Upper lobe of left lung (tissue), 6 donors: ENCODE measurements at regions not wholly inside any gene's neighbourhood (a gene's known extent, or its start where the extent isn't known, plus 50 kb on each side); places are given as distances from the start of the nearest gene placed in this dataset.

Source experiments
- ATAC-seq, 2 donors: fragments of 200-7000 bp; cut with Tn5 transposase; one replicate each; pipeline ENCODE4 v1.9.1; 2022; ENCODE audit warnings: mild to moderate bottlenecking in 2 of 2, moderate library complexity in 2 of 2; ENCODE audit not compliant: low FRiP score in 2 of 2
- DNase-seq, 2 donors: peaks; one replicate each; pipeline ENCODE4 v3.0.0-alpha.2; 2019 to 2020
- H3K27ac ChIP-seq, 4 donors: fragments of 200-600 bp; sonication (generic); one replicate each; pipeline ENCODE4 v1.5.1; 2016 to 2019
- H3K27me3 ChIP-seq, 4 donors: fragments of 200-600 bp; sonication (generic); one replicate each; pipeline ENCODE4 v1.5.1; 2017 to 2019
- H3K36me3 ChIP-seq, 4 donors: fragments of 200-600 bp; sonication (generic); one replicate each; pipeline ENCODE4 v1.5.1; 2016 to 2019
- H3K4me1 ChIP-seq, 4 donors: fragments of 200-600 bp; sonication (generic); one replicate each; pipeline ENCODE4 v1.5.1; 2018 to 2019
- H3K4me3 ChIP-seq, 4 donors: fragments of 200-600 bp; sonication (generic); one replicate each; pipeline ENCODE4 v1.5.1; 2017 to 2019; ENCODE audit warnings: mild to moderate bottlenecking in 2 of 4, moderate library complexity in 1 of 4
- H3K9me3 ChIP-seq, 4 donors: fragments of 200-600 bp; sonication (generic); one replicate each; pipeline ENCODE4 v1.5.1; 2018 to 2019
- EP300 ChIP-seq, 4 donors: sonication (generic); formaldehyde crosslinking; IDR thresholded peaks; one replicate each; pipeline ENCODE4 v1.5.1; 2017; ENCODE audit warnings: antibody characterized with exemption in 4 of 4, control low read depth in 2 of 4
- POLR2A ChIP-seq, 4 donors: fragments of 450-650 bp; IDR thresholded peaks; one replicate each; pipeline ENCODE4 v1.5.1; 2016 to 2017; ENCODE audit warnings: antibody characterized with exemption in 4 of 4, mild to moderate bottlenecking in 2 of 4
- POLR2AphosphoS5 ChIP-seq, 2 donors: sonication (generic); formaldehyde crosslinking; IDR thresholded peaks; one replicate each; pipeline ENCODE4 v1.5.1; 2017; ENCODE audit warnings: antibody characterized with exemption in 2 of 2
- WGBS, 2 donors: methylation state at CpG; one replicate each; pipeline ENCODE4 v1.1.5; 2017 to 2018; 5-methylcytosine and 5-hydroxymethylcytosine counted together
- TF ChIP-seq, protein P1 (sequence below), 6 experiments: fragments of 450-650 bp in 4 of 6; fragments of 200-600 bp in 2 of 6; sonication (generic) in 2 of 6; IDR thresholded peaks; one replicate each; pipeline ENCODE4 v1.5.1; 2016 to 2019; ENCODE audit warnings: antibody characterized with exemption in 6 of 6
- donor health status: DM: no; HTN: no; CAD: no; lungs with moderate emphysema.
- donor health status: DM: no; HTN: yes; CAD: no; lungs with severe emphysema.

DNA sequence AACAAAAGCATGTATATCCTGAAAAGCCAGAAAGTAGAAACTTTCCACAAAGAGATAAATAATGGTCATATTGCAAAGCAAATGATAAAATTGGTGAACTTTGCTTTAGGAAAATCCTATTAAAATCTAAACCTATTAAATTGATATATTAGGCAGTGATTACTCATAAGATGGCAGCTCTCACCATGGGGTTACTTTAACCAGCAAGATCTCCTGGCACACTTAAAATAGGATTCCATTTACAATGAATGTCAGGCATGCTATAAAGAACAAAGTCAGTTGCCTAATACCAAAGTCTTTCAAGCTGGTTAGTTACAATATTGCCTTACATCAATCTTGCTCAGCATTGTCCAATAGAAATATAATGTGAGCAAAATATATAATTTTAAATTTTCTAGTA lies 816.2 kb downstream of the BCL11A start:
- TF ChIP-seq POLR2A (IDR thresholded peaks at IDR 0.05) (no peak), EP300 (IDR thresholded peaks at IDR 0.05) (no peak), POLR2AphosphoS5 (IDR thresholded peaks at IDR 0.05) (no peak)
- no peaks in the 10 kb centered on the region for H3K27me3 ChIP-seq
- no peak overlapping the region for H3K27ac ChIP-seq
- no peak for ATAC-seq
- no peak overlapping the region for H3K4me3 ChIP-seq
- no peaks in the 10 kb centered on the region for H3K9me3 ChIP-seq
- H3K36me3 ChIP-seq: no peaks in the 10 kb centered on the region
- no peaks in the 10 kb centered on the region for H3K4me1 ChIP-seq
- no peak for DNase-seq

DNA sequence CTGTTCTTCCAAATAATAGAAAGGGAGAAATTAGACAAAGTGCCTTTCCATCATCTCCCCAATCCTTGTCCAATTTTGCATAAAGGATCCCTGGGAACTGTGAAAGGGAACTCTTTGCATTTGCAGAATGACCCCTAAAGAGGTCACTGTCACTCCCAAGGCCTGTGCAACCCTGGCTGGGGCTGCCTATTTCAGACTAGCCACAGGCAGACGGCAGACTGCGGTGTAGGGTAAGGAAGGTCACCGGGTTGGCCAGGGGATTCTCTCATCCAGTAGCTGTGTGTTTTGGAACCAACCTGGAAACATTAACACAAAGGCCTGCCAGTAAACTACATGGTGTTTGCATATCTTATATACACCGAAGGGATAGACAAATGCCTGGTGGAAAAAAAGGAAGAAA lies 818.7 kb downstream of the BCL11A start:
- H3K27ac ChIP-seq: no peak overlapping the region
- no peaks in the 10 kb centered on the region for H3K9me3 ChIP-seq
- no peaks in the 10 kb centered on the region for H3K27me3 ChIP-seq
- no peaks in the 10 kb centered on the region for H3K36me3 ChIP-seq
- H3K4me1 ChIP-seq: no peaks in the 10 kb centered on the region
- TF ChIP-seq POLR2A (IDR thresholded peaks at IDR 0.05) (no peak), EP300 (IDR thresholded peaks at IDR 0.05) (no peak), POLR2AphosphoS5 (IDR thresholded peaks at IDR 0.05) (no peak)
- TF ChIP-seq, protein P1, sequence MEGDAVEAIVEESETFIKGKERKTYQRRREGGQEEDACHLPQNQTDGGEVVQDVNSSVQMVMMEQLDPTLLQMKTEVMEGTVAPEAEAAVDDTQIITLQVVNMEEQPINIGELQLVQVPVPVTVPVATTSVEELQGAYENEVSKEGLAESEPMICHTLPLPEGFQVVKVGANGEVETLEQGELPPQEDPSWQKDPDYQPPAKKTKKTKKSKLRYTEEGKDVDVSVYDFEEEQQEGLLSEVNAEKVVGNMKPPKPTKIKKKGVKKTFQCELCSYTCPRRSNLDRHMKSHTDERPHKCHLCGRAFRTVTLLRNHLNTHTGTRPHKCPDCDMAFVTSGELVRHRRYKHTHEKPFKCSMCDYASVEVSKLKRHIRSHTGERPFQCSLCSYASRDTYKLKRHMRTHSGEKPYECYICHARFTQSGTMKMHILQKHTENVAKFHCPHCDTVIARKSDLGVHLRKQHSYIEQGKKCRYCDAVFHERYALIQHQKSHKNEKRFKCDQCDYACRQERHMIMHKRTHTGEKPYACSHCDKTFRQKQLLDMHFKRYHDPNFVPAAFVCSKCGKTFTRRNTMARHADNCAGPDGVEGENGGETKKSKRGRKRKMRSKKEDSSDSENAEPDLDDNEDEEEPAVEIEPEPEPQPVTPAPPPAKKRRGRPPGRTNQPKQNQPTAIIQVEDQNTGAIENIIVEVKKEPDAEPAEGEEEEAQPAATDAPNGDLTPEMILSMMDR (IDR thresholded peaks at IDR 0.05): no peak
- H3K4me3 ChIP-seq: no peak overlapping the region
- no peak for DNase-seq
- 71 to 77% methylated on average over 4 of the region's 4 CpGs for WGBS, 2 donors
- peak in 1 of 2 donors; percentile 30 for ATAC-seq

DNA sequence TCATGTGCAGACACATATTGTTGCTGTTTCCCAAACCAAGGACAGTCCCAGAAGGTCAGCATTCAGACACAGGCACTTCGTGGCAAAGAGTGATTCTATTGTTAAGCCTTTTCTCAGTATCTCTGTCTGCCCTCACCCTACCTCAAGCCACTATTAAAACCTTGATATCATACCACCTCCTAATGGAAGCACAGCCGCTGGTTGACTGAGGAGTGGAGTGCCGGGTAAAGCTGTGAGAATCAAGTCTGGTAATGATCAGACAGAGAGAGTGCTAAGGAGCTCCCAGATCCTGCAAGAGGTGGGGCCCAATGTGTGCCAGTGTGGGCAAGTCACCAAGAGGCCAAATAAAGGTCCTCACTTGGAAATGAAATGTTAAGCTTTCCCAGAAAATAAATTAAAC lies 819.5 kb downstream of the BCL11A start:
- 78 to 82% methylated on average over 3 of the region's 3 CpGs for WGBS, 2 donors
- no peaks in the 10 kb centered on the region for H3K27me3 ChIP-seq
- ATAC-seq (no peak), DNase-seq (no peak)
- no peaks in the 10 kb centered on the region for H3K9me3 ChIP-seq
- no peak overlapping the region for H3K4me3 ChIP-seq
- H3K27ac ChIP-seq: no peak overlapping the region
- no peaks in the 10 kb centered on the region for H3K36me3 ChIP-seq
- TF ChIP-seq EP300 (IDR thresholded peaks at IDR 0.05) (no peak), POLR2AphosphoS5 (IDR thresholded peaks at IDR 0.05) (no peak), POLR2A (IDR thresholded peaks at IDR 0.05) (no peak)
- TF ChIP-seq, protein P1 (IDR thresholded peaks at IDR 0.05): no peak
- no peaks in the 10 kb centered on the region for H3K4me1 ChIP-seq

DNA sequence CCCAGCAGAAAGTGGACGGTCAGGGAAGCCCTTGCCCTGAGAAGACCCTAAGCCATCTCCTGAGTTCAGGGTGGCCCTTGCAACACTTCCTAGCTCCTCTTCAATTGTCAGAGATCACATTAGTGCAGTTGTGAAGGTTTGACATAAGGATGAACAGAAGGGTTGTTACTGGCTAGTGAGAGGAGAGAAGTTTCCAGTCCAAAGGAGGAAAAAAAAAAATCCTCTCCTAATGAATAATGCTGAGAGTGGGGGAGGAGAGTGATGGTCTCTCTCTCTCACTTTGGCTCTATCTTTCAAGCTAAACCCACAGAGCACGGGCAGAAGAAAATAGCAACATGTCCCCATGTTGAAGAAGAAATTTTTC lies 819.9 kb downstream of the BCL11A start:
- DNase-seq (no peak), ATAC-seq (no peak)
- H3K27me3 ChIP-seq: no peaks in the 10 kb centered on the region
- no peak overlapping the region for H3K4me3 ChIP-seq
- H3K27ac ChIP-seq: no peak overlapping the region
- no peaks in the 10 kb centered on the region for H3K36me3 ChIP-seq
- no peaks in the 10 kb centered on the region for H3K4me1 ChIP-seq
- 73 to 95% methylated on average over 2 of the region's 2 CpGs for WGBS, 2 donors
- TF ChIP-seq POLR2A (IDR thresholded peaks at IDR 0.05): no peak
- TF ChIP-seq POLR2AphosphoS5 (IDR thresholded peaks at IDR 0.05): no peak
- TF ChIP-seq, protein P1 (IDR thresholded peaks at IDR 0.05): no peak
- TF ChIP-seq EP300 (IDR thresholded peaks at IDR 0.05): no peak
- H3K9me3 ChIP-seq: no peaks in the 10 kb centered on the region

DNA sequence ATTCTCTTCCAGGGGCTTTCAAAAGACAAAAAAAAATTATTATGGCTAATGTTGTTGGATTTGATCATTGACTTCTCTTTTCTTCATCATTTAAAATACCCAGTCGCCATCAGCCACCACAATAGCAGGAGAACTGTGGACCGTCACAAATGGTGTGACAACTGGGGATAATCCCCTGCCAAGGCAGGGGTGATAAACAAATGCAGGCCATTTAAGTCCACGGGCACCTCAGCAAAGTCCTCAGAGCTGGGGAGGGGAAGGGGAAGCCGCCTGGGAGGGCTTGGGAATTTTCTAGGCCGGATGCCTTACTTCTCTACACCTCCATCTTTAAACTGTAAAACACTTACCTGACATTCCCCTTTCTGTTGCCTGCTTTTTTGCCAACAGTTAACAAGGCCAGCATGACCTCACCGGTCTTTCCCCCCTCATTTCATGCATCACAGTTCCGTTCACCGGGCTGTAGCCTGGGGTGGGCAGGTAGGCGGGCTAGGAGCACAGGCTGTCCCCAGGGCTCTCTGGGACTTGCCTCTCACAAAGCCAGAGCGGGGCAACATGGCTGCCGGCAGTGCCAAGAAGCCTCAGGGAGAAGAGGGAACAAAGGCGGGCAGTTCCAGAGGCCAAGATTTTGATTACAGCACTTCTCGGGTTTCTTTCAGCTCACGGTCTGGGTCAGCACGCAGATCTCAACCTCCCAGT lies 820.4 kb downstream of the BCL11A start:
- no peak overlapping the region for H3K27ac ChIP-seq
- no peak for TF ChIP-seq POLR2AphosphoS5 (IDR thresholded peaks at IDR 0.05)
- TF ChIP-seq EP300 (IDR thresholded peaks at IDR 0.05): no peak
- no peak for TF ChIP-seq POLR2A (IDR thresholded peaks at IDR 0.05)
- TF ChIP-seq, protein P1 (IDR thresholded peaks at IDR 0.05): no peak
- H3K9me3 ChIP-seq: no peaks in the 10 kb centered on the region
- DNase-seq: peak in 1 of 2 donors; percentile 39
- H3K27me3 ChIP-seq: no peaks in the 10 kb centered on the region
- no peak for ATAC-seq
- WGBS, 2 donors: 83 to 85% methylated on average over 15 of the region's 15 CpGs
- H3K4me1 ChIP-seq: no peaks in the 10 kb centered on the region
- no peaks in the 10 kb centered on the region for H3K36me3 ChIP-seq
- no peak overlapping the region for H3K4me3 ChIP-seq
